Omental fat pad (tissue), 3 donors: ENCODE measurements at regions not wholly inside any gene's neighbourhood (a gene's known extent, or its start where the extent isn't known, plus 50 kb on each side); places are given as distances from the start of the nearest gene placed in this dataset.

Experiments
- ATAC-seq: fragments of 150-250 bp; one replicate; pipeline ENCODE4 v1.9.1; 2016; ENCODE audit warnings: mild to moderate bottlenecking, moderate library complexity; ENCODE audit not compliant: low FRiP score
- DNase-seq: peaks from one replicate; pipeline ENCODE4 v3.0.0-alpha.2; 2019; ENCODE audit warnings: low spot score
- TF ChIP-seq, protein P1 (sequence below), 3 donors: fragments of 450-650 bp; IDR thresholded peaks; one replicate each; pipeline ENCODE4 v1.5.1; 2016 to 2017; ENCODE audit warnings: antibody characterized with exemption in 3 of 3, mild to moderate bottlenecking in 3 of 3, moderate library complexity in 2 of 3

DNA sequence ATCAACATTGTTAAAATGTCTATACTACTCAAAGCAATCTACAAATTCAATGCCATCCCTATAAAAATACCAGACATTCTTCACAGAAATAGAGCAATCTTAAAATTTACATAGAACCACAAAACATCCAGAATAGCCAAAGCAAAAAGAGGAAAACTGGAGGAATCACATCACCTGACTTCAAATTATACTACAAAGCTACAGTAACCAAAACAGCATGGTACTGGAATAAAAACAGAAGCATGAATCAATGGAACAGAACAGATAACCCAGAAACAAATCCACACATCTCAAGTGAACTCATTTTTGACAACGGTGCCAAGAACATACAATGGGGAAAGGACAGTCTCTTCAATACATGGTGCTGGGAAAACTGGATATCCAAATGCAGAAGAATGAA lies 87.3 kb upstream of the EGFR start:
- TF ChIP-seq, protein P1, sequence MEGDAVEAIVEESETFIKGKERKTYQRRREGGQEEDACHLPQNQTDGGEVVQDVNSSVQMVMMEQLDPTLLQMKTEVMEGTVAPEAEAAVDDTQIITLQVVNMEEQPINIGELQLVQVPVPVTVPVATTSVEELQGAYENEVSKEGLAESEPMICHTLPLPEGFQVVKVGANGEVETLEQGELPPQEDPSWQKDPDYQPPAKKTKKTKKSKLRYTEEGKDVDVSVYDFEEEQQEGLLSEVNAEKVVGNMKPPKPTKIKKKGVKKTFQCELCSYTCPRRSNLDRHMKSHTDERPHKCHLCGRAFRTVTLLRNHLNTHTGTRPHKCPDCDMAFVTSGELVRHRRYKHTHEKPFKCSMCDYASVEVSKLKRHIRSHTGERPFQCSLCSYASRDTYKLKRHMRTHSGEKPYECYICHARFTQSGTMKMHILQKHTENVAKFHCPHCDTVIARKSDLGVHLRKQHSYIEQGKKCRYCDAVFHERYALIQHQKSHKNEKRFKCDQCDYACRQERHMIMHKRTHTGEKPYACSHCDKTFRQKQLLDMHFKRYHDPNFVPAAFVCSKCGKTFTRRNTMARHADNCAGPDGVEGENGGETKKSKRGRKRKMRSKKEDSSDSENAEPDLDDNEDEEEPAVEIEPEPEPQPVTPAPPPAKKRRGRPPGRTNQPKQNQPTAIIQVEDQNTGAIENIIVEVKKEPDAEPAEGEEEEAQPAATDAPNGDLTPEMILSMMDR (IDR thresholded peaks at IDR 0.05): no peak
- ATAC-seq (no peak), DNase-seq (no peak)

DNA sequence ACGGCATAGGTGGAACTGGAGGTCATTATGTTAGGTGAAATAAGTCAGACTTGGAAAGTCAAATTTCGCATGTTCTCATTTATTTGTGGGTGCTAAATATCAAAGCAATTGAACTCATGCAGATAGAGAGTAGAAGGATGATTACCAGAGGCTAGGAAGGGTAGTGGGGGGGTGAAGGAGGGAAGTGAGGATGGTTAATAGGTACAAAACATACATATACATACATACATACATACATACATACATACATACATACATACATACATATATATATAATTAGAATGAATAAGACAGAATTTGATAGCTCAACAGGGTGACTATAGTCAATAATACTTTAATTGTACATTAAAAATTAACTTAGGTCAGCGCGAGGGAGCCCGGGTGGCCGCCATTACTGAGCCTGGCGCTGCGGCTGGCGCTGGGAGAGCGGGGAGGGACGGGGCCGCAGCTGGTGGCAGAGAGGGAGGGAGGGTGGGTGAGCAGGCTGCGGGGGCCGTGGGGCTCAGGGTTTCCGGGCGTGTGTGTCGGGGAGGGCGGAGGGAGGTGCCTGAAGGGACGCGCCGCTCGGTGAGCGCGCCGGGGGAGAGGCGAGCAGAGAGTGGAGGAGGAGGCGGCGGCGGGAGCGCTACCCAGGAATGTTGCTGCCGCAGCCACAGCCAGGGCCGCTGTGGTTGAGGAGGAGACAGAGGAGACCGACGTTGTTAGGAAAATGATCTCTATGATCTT lies 85.8 kb upstream of the EGFR start:
- TF ChIP-seq, protein P1 (IDR thresholded peaks at IDR 0.05): no peak
- peak; percentile 96 for ATAC-seq

DNA sequence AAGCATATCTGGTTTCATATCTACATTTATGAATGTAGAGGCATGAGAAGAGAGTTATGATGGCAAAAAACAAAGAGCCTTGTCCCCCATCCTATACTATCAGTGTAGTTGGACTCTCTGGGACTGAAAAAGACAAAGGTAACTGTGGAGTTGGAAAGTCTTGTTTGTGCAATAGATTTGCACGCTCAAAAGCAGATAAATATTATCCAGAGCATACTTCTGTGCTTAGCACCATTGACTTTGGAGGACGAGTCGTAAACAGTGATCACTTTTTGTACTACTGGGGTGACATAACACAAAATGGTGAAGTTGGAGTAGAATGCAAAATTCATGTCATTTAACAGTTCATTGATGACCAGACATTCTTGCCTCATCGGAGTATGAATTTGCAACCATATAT lies 85.2 kb upstream of the EGFR start:
- ATAC-seq: no peak
- TF ChIP-seq, protein P1 (IDR thresholded peaks at IDR 0.05): no peak
- DNase-seq: no peak

More for the DNA sequence above, 85.8 kb upstream of the EGFR start:
- DNase-seq: no peak

DNA sequence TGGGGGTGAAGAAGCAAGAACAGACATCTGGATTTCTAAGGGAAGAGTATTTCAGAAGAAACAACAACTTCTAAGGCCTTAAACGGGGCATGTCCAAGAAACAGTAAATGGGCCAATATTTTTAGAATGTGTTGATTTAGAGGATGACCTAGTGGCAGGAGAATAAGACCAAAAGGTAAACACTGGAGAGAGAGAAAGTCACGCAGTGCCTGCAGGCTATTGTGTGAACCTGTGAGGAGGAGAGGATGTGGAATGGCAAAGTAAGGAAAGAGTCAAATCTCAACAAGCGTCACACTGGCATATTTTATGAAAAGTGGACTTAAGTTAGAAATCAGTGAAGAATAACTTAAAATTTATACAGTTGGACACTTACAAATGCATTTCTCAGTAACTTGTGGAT lies 78.1 kb upstream of the EGFR start:
- DNase-seq (no peak), ATAC-seq (no peak)
- TF ChIP-seq, protein P1 (IDR thresholded peaks at IDR 0.05): no peak

DNA sequence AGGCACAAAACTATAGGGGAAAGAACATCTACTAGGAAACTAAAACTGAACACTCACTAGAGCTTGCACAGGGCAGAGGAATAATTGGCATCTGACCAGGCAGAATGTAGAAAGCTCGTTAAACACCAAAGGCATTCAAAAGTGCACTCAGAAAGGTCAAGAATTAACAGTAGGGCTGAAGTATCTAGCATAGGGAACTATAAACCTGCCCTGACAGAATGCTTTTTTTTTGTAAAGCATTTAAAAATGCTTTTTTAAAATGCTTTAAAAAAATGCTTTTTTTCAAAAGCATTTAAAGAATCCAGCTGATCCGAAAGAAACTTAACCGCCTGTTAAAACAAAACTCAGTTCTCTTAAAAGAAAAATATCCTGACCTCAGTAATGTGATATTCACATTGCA lies 74.6 kb upstream of the EGFR start:
- TF ChIP-seq, protein P1 (IDR thresholded peaks at IDR 0.05): no peak
- ATAC-seq (no peak), DNase-seq (no peak)

DNA sequence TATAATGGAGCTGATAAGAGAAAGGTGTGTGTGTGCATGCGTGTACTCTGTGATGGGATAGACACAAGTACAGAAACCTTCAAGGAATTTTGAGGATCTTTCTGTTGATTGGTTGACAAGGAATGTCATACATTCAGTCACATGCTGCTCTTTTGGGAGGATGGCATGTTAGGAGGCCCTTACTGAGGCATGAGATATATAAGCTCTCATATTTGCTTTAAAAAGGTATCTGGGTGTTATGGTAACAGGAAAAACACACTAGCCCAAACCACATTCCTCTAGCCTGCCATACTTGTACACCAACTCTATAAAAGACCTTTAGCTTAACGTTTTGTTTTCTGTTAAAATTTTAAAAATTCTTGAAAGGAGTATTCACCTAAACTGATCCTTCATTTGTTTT lies 72.5 kb upstream of the EGFR start:
- DNase-seq: no peak
- ATAC-seq: no peak
- TF ChIP-seq, protein P1 (IDR thresholded peaks at IDR 0.05): no peak

DNA sequence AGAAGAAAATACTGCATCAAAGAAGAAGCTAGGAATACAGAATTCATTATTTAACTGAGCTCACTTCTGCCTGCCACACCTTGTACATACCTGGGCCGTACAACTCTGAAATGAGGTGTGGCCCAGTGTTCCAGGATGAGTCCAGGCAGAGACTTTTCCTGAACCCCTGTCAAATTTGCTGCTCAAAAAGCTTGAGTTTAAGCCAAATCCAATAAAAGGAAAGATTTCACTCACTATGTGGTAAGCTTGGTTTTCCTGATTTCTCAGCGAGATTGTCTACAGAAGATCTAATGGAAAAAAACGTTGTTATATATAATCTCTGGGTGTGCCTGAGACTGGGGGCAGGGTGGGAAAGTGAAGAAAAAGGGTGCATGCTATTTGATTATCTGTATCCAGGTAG lies 72.1 kb upstream of the EGFR start:
- TF ChIP-seq, protein P1 (IDR thresholded peaks at IDR 0.05): no peak
- DNase-seq (no peak), ATAC-seq (no peak)
